ENCODE measurements at regions not wholly inside any gene's neighbourhood (a gene's known extent, or its start where the extent isn't known, plus 50 kb on each side); places are given as distances from the start of the nearest gene placed in this dataset.
"Not testable (repeated sequence)": the region's sequence is repeated elsewhere in the genome, so short reads cannot be mapped to it uniquely, and the experiment has no call there.

GRCh38 chr7:34332006-34332405, 326.0 kb upstream of the NPSR1 start:
- no peak for DNase-seq (ENCODE audit: low read depth in 2 of 2)

GRCh38 chr7:34333184-34333583, 324.8 kb upstream of the NPSR1 start:
- DNase-seq (ENCODE audit: low read depth in 2 of 2): no peak

- no peak for DNase-seq (ENCODE audit: low read depth in 2 of 2)
Measured at GRCh38 chr7:34333925-34334324, 324.1 kb upstream of the NPSR1 start.

- no peak for DNase-seq (ENCODE audit: low read depth in 2 of 2)
Measured at GRCh38 chr7:34337163-34337562, 320.9 kb upstream of the NPSR1 start.

- DNase-seq (ENCODE audit: low read depth in 2 of 2): no peak
Measured at GRCh38 chr7:34338961-34339526, 319.0 kb upstream of the NPSR1 start.

- DNase-seq (ENCODE audit: low read depth in 2 of 2): no peak
Measured at GRCh38 chr7:34341326-34341725, 316.7 kb upstream of the NPSR1 start.

- DNase-seq (ENCODE audit: low read depth in 2 of 2): no peak
Measured at GRCh38 chr7:34342387-34342786, 315.6 kb upstream of the NPSR1 start.

GRCh38 chr7:34343667-34344066, 314.4 kb upstream of the NPSR1 start:
- no peak for DNase-seq (ENCODE audit: low read depth in 2 of 2)

- no peak for DNase-seq (ENCODE audit: low read depth in 2 of 2)
Measured at GRCh38 chr7:34354011-34354410, 304.0 kb upstream of the NPSR1 start.

GRCh38 chr7:34354899-34355298, 303.1 kb upstream of the NPSR1 start:
- no peak for DNase-seq (ENCODE audit: low read depth in 2 of 2)

- DNase-seq (ENCODE audit: low read depth in 2 of 2): no peak
Measured at GRCh38 chr7:34357068-34357467, 300.9 kb upstream of the NPSR1 start.

GRCh38 chr7:34357946-34358345, 300.1 kb upstream of the NPSR1 start:
- no peak for DNase-seq (ENCODE audit: low read depth in 2 of 2)

- not testable (repeated sequence) for DNase-seq (ENCODE audit: low read depth in 2 of 2)
Measured at GRCh38 chr7:34358578-34358977, 299.4 kb upstream of the NPSR1 start.

- DNase-seq (ENCODE audit: low read depth in 2 of 2): no peak
Measured at GRCh38 chr7:34361663-34362250, 296.3 kb upstream of the NPSR1 start.

GRCh38 chr7:34362621-34363020, 295.4 kb upstream of the NPSR1 start:
- DNase-seq (ENCODE audit: low read depth in 2 of 2): no peak

- no peak for DNase-seq (ENCODE audit: low read depth in 2 of 2)
Measured at GRCh38 chr7:34364130-34364529, 293.9 kb upstream of the NPSR1 start.

- DNase-seq (ENCODE audit: low read depth in 2 of 2): no peak
Measured at GRCh38 chr7:34365011-34365410, 293.0 kb upstream of the NPSR1 start.

GRCh38 chr7:34365611-34366010, 292.4 kb upstream of the NPSR1 start:
- no peak for DNase-seq (ENCODE audit: low read depth in 2 of 2)

- no peak for DNase-seq (ENCODE audit: low read depth in 2 of 2)
Measured at GRCh38 chr7:34371922-34372321, 286.1 kb upstream of the NPSR1 start.

GRCh38 chr7:34373940-34374339, 284.1 kb upstream of the NPSR1 start:
- DNase-seq (ENCODE audit: low read depth in 2 of 2): no peak

GRCh38 chr7:34382166-34382893, 275.7 kb upstream of the NPSR1 start:
- DNase-seq (ENCODE audit: low read depth in 2 of 2): no peak

GRCh38 chr7:34385384-34385783, 272.6 kb upstream of the NPSR1 start:
- DNase-seq (ENCODE audit: low read depth in 2 of 2): no peak

GRCh38 chr7:34389332-34390078, 268.5 kb upstream of the NPSR1 start:
- DNase-seq (ENCODE audit: low read depth in 2 of 2): no peak

Measured in stimulated activated CD8-positive, alpha-beta memory T cell treated with anti-CD3 and anti-CD28 coated beads, Interleukin-7, amount 100 ng/mL, for 4 hours (primary cell).